H1 (cell line): ENCODE measurements at regions not wholly inside any gene's neighbourhood (a gene's known extent, or its start where the extent isn't known, plus 50 kb on each side); places are given as distances from the start of the nearest gene placed in this dataset.

Source experiments
- CTCF ChIA-PET: fragments of 300-600 bp; sonication (Branson Sonifier 250); formaldehyde crosslinking; loops from one replicate; lab custom pipeline; 2021; ENCODE audit not compliant: partially characterized antibody; lab: Charles Lee
- POLR2A ChIA-PET: fragments of 300-600 bp; sonication (Branson Sonifier 250); formaldehyde crosslinking; loops from one replicate; lab custom pipeline; 2021; ENCODE audit warnings: inconsistent platforms; ENCODE audit not compliant: partially characterized antibody; lab: Charles Lee
- DNase-seq, 2 experiments: peaks; one replicate each; pipeline versions ENCODE4 v3.0.0 to v3.0.0-alpha.2; 2010 to 2022; ENCODE audit warnings: low spot score in 2 of 2, low read depth in 1 of 2, mixed read lengths in 1 of 2
- FAIRE-seq: peaks from 2 replicates; lab custom pipeline; 2011; peaks lifted over from hg19 to GRCh38; lab: Jason Lieb, UNC
- H2AFZ ChIP-seq: 2 replicates; pipeline ENCODE4 v1.8.1; 2012; ENCODE audit warnings: low read length, inconsistent platforms
- H2AK5ac ChIP-seq: 2 replicates; pipeline ENCODE4 v1.6.1; 2013; ENCODE audit warnings: low read depth, low read length
- H2BK120ac ChIP-seq: replicated peaks from 2 replicates; pipeline ENCODE3; 2013; ENCODE audit warnings: low read depth, low read length, inconsistent platforms
- H2BK12ac ChIP-seq: 2 replicates; pipeline ENCODE4 v1.6.1; 2013; ENCODE audit warnings: low read depth, low read length
- H2BK15ac ChIP-seq: 2 replicates; pipeline ENCODE4 v1.6.1; 2013; ENCODE audit warnings: low read length
- H2BK20ac ChIP-seq: 2 replicates; pipeline ENCODE4 v1.6.1; 2013; ENCODE audit warnings: low read length
- H2BK5ac ChIP-seq: 2 replicates; pipeline ENCODE4 v1.6.1; 2013; ENCODE audit warnings: low read depth, low read length
- H3K14ac ChIP-seq: 2 replicates; pipeline ENCODE4 v1.6.1; 2013; ENCODE audit warnings: inconsistent platforms; ENCODE audit not compliant: insufficient read length
- H3K18ac ChIP-seq: 2 replicates; pipeline ENCODE4 v1.6.1; 2013; ENCODE audit warnings: low read length; ENCODE audit errors: extremely low read depth
- H3K23ac ChIP-seq: 2 replicates; pipeline ENCODE4 v1.6.1; 2013; ENCODE audit warnings: inconsistent platforms; ENCODE audit not compliant: insufficient read length
- H3K23me2 ChIP-seq: 2 replicates; pipeline ENCODE4 v1.6.1; 2013; ENCODE audit warnings: low read depth, low read length
- H3K27ac ChIP-seq: 2 replicates; pipeline ENCODE4 v1.6.1; 2011; ENCODE audit warnings: low read depth, low read length, inconsistent platforms
- H3K27me3 ChIP-seq, 4 experiments: replicated peaks in 1 of 4; 1 replicate in 1 of 4; 2 replicates in 3 of 4; pipeline versions ENCODE4 v1.6.1 to v1.8.1; 2011 to 2013; ENCODE audit warnings: low read length in 3 of 4, mild to moderate bottlenecking in 3 of 4, inconsistent platforms in 2 of 4, mixed read lengths in 2 of 4, moderate library complexity in 1 of 4; ENCODE audit not compliant: control insufficient read depth in 3 of 4, insufficient read depth in 3 of 4; ENCODE audit errors: extremely low read depth in 1 of 4
- H3K36me3 ChIP-seq, 4 experiments: 2 replicates each; pipeline versions ENCODE4 v1.6.1 to v1.8.1; 2011 to 2013; ENCODE audit warnings: mild to moderate bottlenecking in 4 of 4, low read length in 3 of 4, moderate library complexity in 2 of 4, control low read depth in 1 of 4, inconsistent platforms in 1 of 4; ENCODE audit not compliant: insufficient read depth in 4 of 4, control insufficient read depth in 2 of 4
- H3K4ac ChIP-seq: replicated peaks from 2 replicates; pipeline ENCODE3; 2013; ENCODE audit warnings: low read length, low read depth, mixed read lengths, inconsistent platforms; ENCODE audit not compliant: insufficient read length
- H3K4me1 ChIP-seq, 4 experiments: replicated peaks in 1 of 4; 1 replicate in 1 of 4; 2 replicates in 3 of 4; pipeline versions ENCODE4 v1.6.1 to v1.8.1; 2011 to 2013; ENCODE audit warnings: low read length in 3 of 4, inconsistent platforms in 2 of 4, mixed read lengths in 1 of 4; ENCODE audit not compliant: insufficient read depth in 4 of 4, control insufficient read depth in 3 of 4
- H3K4me2 ChIP-seq, 2 experiments: 2 replicates each; pipeline versions ENCODE4 v1.6.1 to v1.8.1; 2011 to 2013; ENCODE audit warnings: low read depth in 2 of 2, low read length in 2 of 2, control low read depth in 1 of 2, inconsistent platforms in 1 of 2, mild to moderate bottlenecking in 1 of 2; ENCODE audit not compliant: insufficient read depth in 1 of 2
- H3K4me3 ChIP-seq, 4 experiments: fragments of 200-600, 300-600 bp in 1 of 4; sonication (generic), shearing (Covaris generic), sonication (Bioruptor Twin) in 1 of 4; 2 replicates each; pipeline versions ENCODE4 v1.5.1 to v1.8.1; 2011 to 2016; ENCODE audit warnings: low read length in 4 of 4, low read depth in 3 of 4, control low read depth in 2 of 4, inconsistent platforms in 2 of 4, mild to moderate bottlenecking in 2 of 4, mixed read lengths in 1 of 4, moderate library complexity in 1 of 4; ENCODE audit not compliant: insufficient read depth in 2 of 4; ENCODE audit errors: extremely low read depth in 1 of 4
- H3K56ac ChIP-seq: replicated peaks from 2 replicates; pipeline ENCODE3; 2013; ENCODE audit warnings: low read depth, mild to moderate bottlenecking, mixed read lengths, low read length, inconsistent platforms; ENCODE audit not compliant: insufficient read length
- H3K79me1 ChIP-seq: 2 replicates; pipeline ENCODE4 v1.6.1; 2013; ENCODE audit warnings: low read depth, low read length, control low read depth
- H3K79me2 ChIP-seq, 2 experiments: 2 replicates each; pipeline versions ENCODE4 v1.6.1 to v1.8.1; 2012 to 2013; ENCODE audit warnings: low read length in 2 of 2, mild to moderate bottlenecking in 2 of 2, inconsistent platforms in 1 of 2; ENCODE audit not compliant: insufficient read depth in 2 of 2, control insufficient read depth in 1 of 2
- H3K9ac ChIP-seq, 4 experiments: replicated peaks in 1 of 4; 1 replicate in 1 of 4; 2 replicates in 3 of 4; pipeline versions ENCODE4 v1.6.1 to v1.8.1; 2011 to 2013; ENCODE audit warnings: low read depth in 3 of 4, low read length in 3 of 4, control low read depth in 2 of 4, mild to moderate bottlenecking in 2 of 4, moderate library complexity in 2 of 4, inconsistent platforms in 1 of 4; ENCODE audit errors: extremely low read depth in 1 of 4
- H3K9me3 ChIP-seq, 2 experiments: 2 replicates each; pipeline versions ENCODE4 v1.6.1 to v1.8.1; 2012 to 2013; ENCODE audit warnings: mild to moderate bottlenecking in 2 of 2, moderate library complexity in 2 of 2, control low read depth in 1 of 2, inconsistent platforms in 1 of 2, low read depth in 1 of 2, low read length in 1 of 2, mixed read lengths in 1 of 2; ENCODE audit not compliant: insufficient read depth in 2 of 2
- H4K20me1 ChIP-seq, 2 experiments: replicated peaks in 1 of 2; 2 replicates each; pipeline versions ENCODE3 to v1.8.1; 2011 to 2013; ENCODE audit warnings: inconsistent platforms in 2 of 2, low read length in 2 of 2, mild to moderate bottlenecking in 1 of 2; ENCODE audit not compliant: insufficient read depth in 2 of 2, control insufficient read depth in 1 of 2
- H4K5ac ChIP-seq: 2 replicates; pipeline ENCODE4 v1.6.1; 2013; ENCODE audit warnings: low read length, low read depth, mixed read lengths, inconsistent platforms; ENCODE audit not compliant: insufficient read length
- H4K8ac ChIP-seq: 2 replicates; pipeline ENCODE4 v1.8.0; 2013; ENCODE audit warnings: mild to moderate bottlenecking, moderate library complexity, low read length, inconsistent platforms; ENCODE audit not compliant: insufficient read depth; ENCODE audit errors: extremely low read depth
- H4K91ac ChIP-seq: replicated peaks from 2 replicates; pipeline ENCODE3; 2013; ENCODE audit warnings: low read length, mixed read lengths, inconsistent platforms; ENCODE audit not compliant: insufficient read length
- RNF2 ChIP-seq: fragments of 200-900, 300-1000 bp; sonication (generic); IDR thresholded peaks from 2 replicates; pipeline ENCODE4 v1.7.1; 2016; ENCODE audit warnings: borderline replicate concordance, low read depth, mild to moderate bottlenecking, antibody characterized with exemption, low read length; ENCODE audit not compliant: poor library complexity, severe bottlenecking; ENCODE audit errors: missing control alignments
- SRF ChIP-seq: IDR thresholded peaks from 2 replicates; pipeline ENCODE4 v1.6.1; 2011; ENCODE audit warnings: mild to moderate bottlenecking, low read depth, low read length, moderate library complexity
- SUZ12 ChIP-seq: fragments of 200-600 bp; sonication (generic); IDR thresholded peaks from 2 replicates; pipeline ENCODE4 v1.6.1; 2012; ENCODE audit warnings: mild to moderate bottlenecking, inconsistent platforms, low read length, moderate library complexity, mixed read lengths
- WGBS, 2 experiments: shearing (Covaris generic) in 1 of 2; methylation state at CpG; one replicate each; pipeline versions ENCODE4 v1.1.6 to v1.1.7; 2013 to 2015; ENCODE audit warnings: low lambda C conversion rate in 2 of 2, mixed read lengths in 2 of 2, inconsistent platforms in 1 of 2, low coverage in 1 of 2, missing lambda C conversion rate in 1 of 2; ENCODE audit not compliant: insufficient replicate concordance in 2 of 2, insufficient coverage in 1 of 2, insufficient read length in 1 of 2; ENCODE audit errors: extremely low coverage in 1 of 2, missing lambda C conversion rate in 1 of 2; 5-methylcytosine and 5-hydroxymethylcytosine counted together
- TF ChIP-seq, protein P1 (sequence below): IDR thresholded peaks from 2 replicates; pipeline ENCODE4 v1.6.1; 2011; ENCODE audit warnings: low read length, improper control_type of control experiment

DNA sequence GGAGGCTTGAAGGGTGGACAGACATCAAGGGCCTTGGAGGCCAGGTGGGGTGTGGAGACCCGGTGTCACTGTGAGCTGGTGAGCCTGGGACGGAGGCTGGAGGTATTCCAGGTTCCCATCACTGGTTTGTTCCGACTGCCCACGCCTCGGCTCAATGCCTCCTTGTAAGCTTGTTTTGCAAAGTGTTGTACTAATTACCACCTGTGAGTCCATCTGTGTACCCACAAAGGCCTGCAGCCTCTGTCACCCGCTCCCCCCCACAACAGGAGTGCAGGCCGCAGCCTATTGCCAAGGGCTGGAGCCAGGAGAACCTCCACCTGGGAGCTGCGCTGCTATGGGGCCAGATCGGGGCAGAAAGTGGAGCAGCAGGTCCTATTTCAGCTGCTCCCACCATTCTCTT lies 521.8 kb upstream of the DPP6 start:
- Histone ChIP-seq H2AFZ (no peak overlapping the region), H3K14ac (no peak overlapping the region), H3K23me2 (no peaks in the 10 kb centered on the region; the same call in 1 of the 2 replicates), H3K79me2 (no peaks in the 10 kb centered on the region), H4K91ac (no peak overlapping the region), H4K5ac (no peak overlapping the region), H3K27me3 (no peaks in the 10 kb centered on the region; a peak in 1 of 7 replicates), H3K9me3 (peaks cover 24 to 58% of the 10 kb centered on the region in 2 experiments), H3K9ac (no peak overlapping the region), H3K56ac (no peak overlapping the region), H3K4me2 (no peak overlapping the region), H3K79me1 (no peaks in the 10 kb centered on the region), H3K4me3 (no peak overlapping the region), H2BK5ac (no peak overlapping the region), H2BK12ac (no peak overlapping the region), H3K4ac (no peak overlapping the region), H3K36me3 (no peaks in the 10 kb centered on the region), H3K18ac (no peak overlapping the region), H4K20me1 (no peaks in the 10 kb centered on the region), H3K27ac (no peak overlapping the region), H3K4me1 (no peaks in the 10 kb centered on the region), H2BK120ac (no peak overlapping the region), H4K8ac (no peak overlapping the region; the same call in 1 of the 2 replicates), H3K23ac (no peak overlapping the region), H2AK5ac (no peak overlapping the region), H2BK20ac (no peak overlapping the region)
- DNase-seq = no peak
- FAIRE-seq = no peak
- POLR2A ChIA-PET = no interaction called here
- 93% methylated on average over 9 of the region's 9 CpGs; no CpG with 5 or more reads in 1 of the 2 experiments for WGBS, 2 experiments
- CTCF ChIA-PET = interaction anchor here (0.6 kb wide), 1 partner anchor 1446 kb away, joined by 3 read pairs; no protein-coding TSS in a partner anchor
- no peak for TF ChIP-seq RNF2
- TF ChIP-seq, protein P1, sequence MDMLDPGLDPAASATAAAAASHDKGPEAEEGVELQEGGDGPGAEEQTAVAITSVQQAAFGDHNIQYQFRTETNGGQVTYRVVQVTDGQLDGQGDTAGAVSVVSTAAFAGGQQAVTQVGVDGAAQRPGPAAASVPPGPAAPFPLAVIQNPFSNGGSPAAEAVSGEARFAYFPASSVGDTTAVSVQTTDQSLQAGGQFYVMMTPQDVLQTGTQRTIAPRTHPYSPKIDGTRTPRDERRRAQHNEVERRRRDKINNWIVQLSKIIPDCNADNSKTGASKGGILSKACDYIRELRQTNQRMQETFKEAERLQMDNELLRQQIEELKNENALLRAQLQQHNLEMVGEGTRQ = no peak
- no peak for TF ChIP-seq SUZ12
- TF ChIP-seq SRF = no peak
- TF ChIP-seq, all 59 proteins: peak for 0
- H2BK15ac ChIP-seq = no peak overlapping the region
